Left ventricle myocardium inferior (tissue), 1 donor: ENCODE measurements at regions not wholly inside any gene's neighbourhood (a gene's known extent, or its start where the extent isn't known, plus 50 kb on each side); places are given as distances from the start of the nearest gene placed in this dataset.

Experiments
- DNase-seq: peaks from one replicate; pipeline ENCODE4 v3.0.0-alpha.2; 2020
- H3K27ac ChIP-seq: fragments of 200-600 bp; replicated peaks from 2 replicates; pipeline ENCODE4 v1.8.0; 2021
- H3K27me3 ChIP-seq: fragments of 200-600 bp; 2 replicates; pipeline ENCODE4 v1.8.0; 2021; ENCODE audit warnings: low read depth
- H3K36me3 ChIP-seq: fragments of 200-600 bp; 2 replicates; pipeline ENCODE4 v1.8.0; 2021
- H3K4me1 ChIP-seq: fragments of 200-600 bp; 2 replicates; pipeline ENCODE4 v1.8.0; 2021
- H3K4me3 ChIP-seq: fragments of 200-600 bp; 2 replicates; pipeline ENCODE4 v1.8.0; 2021; ENCODE audit warnings: mild to moderate bottlenecking, moderate library complexity
- H3K9me3 ChIP-seq: fragments of 200-600 bp; replicated peaks from 2 replicates; pipeline ENCODE4 v1.8.0; 2021
- intact Hi-C: fragments of 100-400 bp; cut with micrococcal nuclease; formaldehyde crosslinking; loops from one replicate; pipeline ENCODE4 v1.11.0; 2022
- TF ChIP-seq, protein P1 (sequence below): fragments of 200-600 bp; IDR thresholded peaks from 2 replicates; pipeline ENCODE4 v1.8.0; 2021; ENCODE audit warnings: antibody characterized with exemption, mild to moderate bottlenecking, borderline replicate concordance
- donor health status: DM: no; HTN: yes; CAD: no; lungs with severe emphysema.

GRCh38 chr20:55784036-55784435 lies 221.3 kb downstream of the CBLN4 start:
- intact Hi-C loops, result no loop called here
- no peaks in the 10 kb centered on the region for H3K4me1 ChIP-seq
- H3K36me3 ChIP-seq, result no peaks in the 10 kb centered on the region
- peaks cover 4% of the 10 kb centered on the region for H3K27me3 ChIP-seq
- H3K4me3 ChIP-seq, result no peak overlapping the region
- no peak for DNase-seq
- no peak overlapping the region for H3K27ac ChIP-seq
- TF ChIP-seq, protein P1, sequence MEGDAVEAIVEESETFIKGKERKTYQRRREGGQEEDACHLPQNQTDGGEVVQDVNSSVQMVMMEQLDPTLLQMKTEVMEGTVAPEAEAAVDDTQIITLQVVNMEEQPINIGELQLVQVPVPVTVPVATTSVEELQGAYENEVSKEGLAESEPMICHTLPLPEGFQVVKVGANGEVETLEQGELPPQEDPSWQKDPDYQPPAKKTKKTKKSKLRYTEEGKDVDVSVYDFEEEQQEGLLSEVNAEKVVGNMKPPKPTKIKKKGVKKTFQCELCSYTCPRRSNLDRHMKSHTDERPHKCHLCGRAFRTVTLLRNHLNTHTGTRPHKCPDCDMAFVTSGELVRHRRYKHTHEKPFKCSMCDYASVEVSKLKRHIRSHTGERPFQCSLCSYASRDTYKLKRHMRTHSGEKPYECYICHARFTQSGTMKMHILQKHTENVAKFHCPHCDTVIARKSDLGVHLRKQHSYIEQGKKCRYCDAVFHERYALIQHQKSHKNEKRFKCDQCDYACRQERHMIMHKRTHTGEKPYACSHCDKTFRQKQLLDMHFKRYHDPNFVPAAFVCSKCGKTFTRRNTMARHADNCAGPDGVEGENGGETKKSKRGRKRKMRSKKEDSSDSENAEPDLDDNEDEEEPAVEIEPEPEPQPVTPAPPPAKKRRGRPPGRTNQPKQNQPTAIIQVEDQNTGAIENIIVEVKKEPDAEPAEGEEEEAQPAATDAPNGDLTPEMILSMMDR, result no peak
- H3K9me3 ChIP-seq, result no peaks in the 10 kb centered on the region

DNA sequence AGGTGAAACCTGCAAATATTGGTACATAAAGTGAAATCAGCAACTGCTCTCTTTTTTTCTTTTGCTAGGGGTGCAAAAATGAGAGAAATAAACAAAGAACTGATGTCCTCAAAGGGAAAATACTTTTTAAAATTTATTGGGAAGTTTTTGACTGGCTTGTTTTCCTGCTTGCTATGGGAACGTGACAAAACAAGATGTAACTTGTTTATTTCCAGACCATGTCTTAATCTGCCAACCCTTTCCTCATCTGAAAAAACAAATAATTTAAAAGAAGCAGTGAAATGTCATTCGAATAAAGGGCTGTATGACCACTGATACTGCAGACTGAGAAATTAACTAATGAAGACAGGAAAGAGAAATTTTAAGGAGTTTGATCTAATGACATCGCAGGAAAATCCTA lies 221.9 kb downstream of the CBLN4 start:
- no peak for DNase-seq
- intact Hi-C loops, result no loop called here

DNA sequence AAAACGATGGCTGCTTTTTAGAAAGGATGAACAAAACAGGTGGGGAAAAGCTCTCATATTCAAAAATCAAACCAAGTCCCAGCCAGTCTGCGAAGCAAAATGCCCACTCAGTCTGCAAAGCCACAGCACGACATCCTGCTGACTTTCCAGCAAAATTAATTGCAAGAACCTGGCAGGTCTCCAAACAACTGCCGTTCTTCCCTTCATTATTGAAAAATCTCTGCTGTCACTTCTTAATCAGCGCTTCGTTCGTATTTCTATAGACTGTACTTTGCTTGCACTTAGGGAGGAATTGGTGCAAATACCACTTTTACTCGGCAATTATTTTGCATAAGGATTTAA lies 222.4 kb downstream of the CBLN4 start:
- TF ChIP-seq, protein P1, result no peak
- Histone ChIP-seq H3K27me3 (peaks cover 4% of the 10 kb centered on the region), H3K9me3 (no peaks in the 10 kb centered on the region), H3K36me3 (no peaks in the 10 kb centered on the region), H3K4me1 (no peaks in the 10 kb centered on the region), H3K4me3 (no peak overlapping the region), H3K27ac (no peak overlapping the region)
- DNase-seq, result no peak
- intact Hi-C loops, result no loop called here

More for the DNA sequence above, 221.9 kb downstream of the CBLN4 start:
- peaks cover 4% of the 10 kb centered on the region for H3K27me3 ChIP-seq
- no peaks in the 10 kb centered on the region for H3K9me3 ChIP-seq
- H3K36me3 ChIP-seq, result no peaks in the 10 kb centered on the region
- TF ChIP-seq, protein P1, result no peak
- H3K4me3 ChIP-seq, result no peak overlapping the region
- H3K4me1 ChIP-seq, result no peaks in the 10 kb centered on the region
- no peak overlapping the region for H3K27ac ChIP-seq

- intact Hi-C loops, result no loop called here
- no peaks in the 10 kb centered on the region for H3K36me3 ChIP-seq
- TF ChIP-seq, protein P1, result no peak
Measured at GRCh38 chr20:55782224-55782911, 223.0 kb downstream of the CBLN4 start.

GRCh38 chr20:55778796-55779195 lies 226.5 kb downstream of the CBLN4 start:
- Histone ChIP-seq H3K4me1 (no peaks in the 10 kb centered on the region), H3K9me3 (no peaks in the 10 kb centered on the region), H3K4me3 (no peak overlapping the region), H3K27ac (no peak overlapping the region), H3K27me3 (no peaks in the 10 kb centered on the region), H3K36me3 (no peaks in the 10 kb centered on the region)
- TF ChIP-seq, protein P1, result no peak
- intact Hi-C loops, result no loop called here
- no peak for DNase-seq

More at GRCh38 chr20:55782224-55782911, 223.0 kb downstream of the CBLN4 start:
- Histone ChIP-seq H3K27ac (no peak overlapping the region), H3K4me3 (no peak overlapping the region), H3K4me1 (no peaks in the 10 kb centered on the region), H3K27me3 (peaks cover 4% of the 10 kb centered on the region), H3K9me3 (no peaks in the 10 kb centered on the region)
- DNase-seq, result no peak
